GM10248 (cell line): ENCODE measurements at regions not wholly inside any gene's neighbourhood (a gene's known extent, or its start where the extent isn't known, plus 50 kb on each side); places are given as distances from the start of the nearest gene placed in this dataset.

Experiments
- CTCF ChIA-PET: fragments of 300-600 bp; sonication (Branson Sonifier 250); formaldehyde crosslinking; extraction: SDS; loops from one replicate; lab custom pipeline; 2021; ENCODE audit warnings: antibody characterized with exemption; lab: Yijun Ruan, JAX
- POLR2A ChIA-PET: fragments of 350-650 bp; sonication (Branson Sonifier 250); formaldehyde crosslinking; extraction: SDS; loops from one replicate; lab custom pipeline; 2020; ENCODE audit warnings: antibody characterized with exemption; lab: Yijun Ruan, JAX
- DNase-seq: peaks from one replicate; pipeline ENCODE4 v3.0.0; 2012; ENCODE audit errors: extremely low spot score
- CTCF ChIP-seq: IDR thresholded peaks from 2 replicates; pipeline ENCODE4 v1.5.1; 2012; ENCODE audit warnings: mild to moderate bottlenecking, low read depth; ENCODE audit errors: extremely low read depth, missing control alignments, control extremely low read depth

GRCh38 chr1:81327743-81328142 lies 473.0 kb upstream of the ADGRL2 start:
- POLR2A ChIA-PET, result no interaction called here
- DNase-seq, result no peak
- TF ChIP-seq CTCF, result no peak
- CTCF ChIA-PET, result interaction anchor here (1.3 to 1.5 kb wide), 2 partner anchors 11 to 12 kb away, joined by 3 to 4 read pairs; no protein-coding TSS in a partner anchor

- ChIA-PET CTCF (interaction anchor here (1.5 kb wide), 1 partner anchor 10 kb away, joined by 4 read pairs; no protein-coding TSS in a partner anchor), POLR2A (no interaction called here)
- TF ChIP-seq CTCF, result no peak
- DNase-seq, result no peak
These were observed 473.5 kb upstream of the ADGRL2 start for GRCh38 chr1:81327103-81327710.

GRCh38 chr1:81326212-81326611 lies 474.5 kb upstream of the ADGRL2 start:
- TF ChIP-seq CTCF, result no peak
- ChIA-PET POLR2A (no interaction called here), CTCF (interaction anchor here (1.0 to 1.2 kb wide), 2 partner anchors 11 to 13 kb away, joined by 3 to 4 read pairs; no protein-coding TSS in a partner anchor)
- no peak for DNase-seq

- no peak for TF ChIP-seq CTCF
- DNase-seq, result no peak
- ChIA-PET CTCF (interaction anchor here (1.2 kb wide), 1 partner anchor 12 kb away, joined by 4 read pairs; no protein-coding TSS in a partner anchor), POLR2A (no interaction called here)
These were observed 475.3 kb upstream of the ADGRL2 start for GRCh38 chr1:81325397-81325796.

- POLR2A ChIA-PET, result no interaction called here
- DNase-seq, result no peak
- no peak for TF ChIP-seq CTCF
- CTCF ChIA-PET, result interaction anchor here (1.1 kb wide), 1 partner anchor 18 kb away, joined by 3 read pairs; no protein-coding TSS in a partner anchor
These were observed 476.9 kb upstream of the ADGRL2 start for GRCh38 chr1:81323862-81324261.

GRCh38 chr1:81317191-81317590 lies 483.5 kb upstream of the ADGRL2 start:
- TF ChIP-seq CTCF, result no peak
- DNase-seq, result no peak
- ChIA-PET POLR2A (no interaction called here), CTCF (interaction anchor here (2.1 kb wide), 1 partner anchor 11 kb away, joined by 4 read pairs; no protein-coding TSS in a partner anchor)
